ENCODE measurements at regions not wholly inside any gene's neighbourhood (a gene's known extent, or its start where the extent isn't known, plus 50 kb on each side); places are given as distances from the start of the nearest gene placed in this dataset.

DNA sequence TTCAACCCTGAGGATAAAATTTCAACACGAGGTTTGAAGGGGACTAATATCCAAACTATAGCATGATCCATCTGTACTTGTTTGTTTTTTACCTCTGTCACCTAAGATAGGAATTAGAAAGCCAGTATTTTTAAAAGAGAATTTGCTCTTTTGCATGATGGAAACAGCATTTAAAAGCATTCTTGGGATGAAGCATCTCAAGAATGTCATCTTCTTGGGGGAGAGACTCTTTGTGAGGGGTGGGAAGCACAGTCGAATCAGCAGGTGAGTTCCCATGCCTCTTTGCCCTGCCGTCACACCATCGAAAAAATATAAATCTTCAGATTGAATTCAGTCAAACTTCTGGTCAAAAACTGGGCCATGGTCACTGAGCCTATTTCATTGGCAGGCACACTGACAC is 55.3 kb upstream of the BCHE start:
- Histone ChIP-seq H3K4me3 (ENCODE audit: low read depth, low read length) (no peak overlapping the region), H3K36me3 (replicated peaks) (no peaks in the 10 kb centered on the region), H3K27me3 (replicated peaks) (no peaks in the 10 kb centered on the region), H3K27ac (no peak overlapping the region)
- no peak for DNase-seq
- TF ChIP-seq, protein P1, sequence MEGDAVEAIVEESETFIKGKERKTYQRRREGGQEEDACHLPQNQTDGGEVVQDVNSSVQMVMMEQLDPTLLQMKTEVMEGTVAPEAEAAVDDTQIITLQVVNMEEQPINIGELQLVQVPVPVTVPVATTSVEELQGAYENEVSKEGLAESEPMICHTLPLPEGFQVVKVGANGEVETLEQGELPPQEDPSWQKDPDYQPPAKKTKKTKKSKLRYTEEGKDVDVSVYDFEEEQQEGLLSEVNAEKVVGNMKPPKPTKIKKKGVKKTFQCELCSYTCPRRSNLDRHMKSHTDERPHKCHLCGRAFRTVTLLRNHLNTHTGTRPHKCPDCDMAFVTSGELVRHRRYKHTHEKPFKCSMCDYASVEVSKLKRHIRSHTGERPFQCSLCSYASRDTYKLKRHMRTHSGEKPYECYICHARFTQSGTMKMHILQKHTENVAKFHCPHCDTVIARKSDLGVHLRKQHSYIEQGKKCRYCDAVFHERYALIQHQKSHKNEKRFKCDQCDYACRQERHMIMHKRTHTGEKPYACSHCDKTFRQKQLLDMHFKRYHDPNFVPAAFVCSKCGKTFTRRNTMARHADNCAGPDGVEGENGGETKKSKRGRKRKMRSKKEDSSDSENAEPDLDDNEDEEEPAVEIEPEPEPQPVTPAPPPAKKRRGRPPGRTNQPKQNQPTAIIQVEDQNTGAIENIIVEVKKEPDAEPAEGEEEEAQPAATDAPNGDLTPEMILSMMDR (IDR thresholded peaks at IDR 0.05; ENCODE audit: low read depth, low read length, missing control alignments), result no peak
- in situ Hi-C loops (cut with HindIII; ENCODE audit: low pct_ligation_motif_present, low sequenced_read_pairs), result no loop called here

Data from brain microvascular endothelial cell (primary cell).